ENCODE measurements at regions not wholly inside any gene's neighbourhood (a gene's known extent, or its start where the extent isn't known, plus 50 kb on each side); places are given as distances from the start of the nearest gene placed in this dataset.

DNA sequence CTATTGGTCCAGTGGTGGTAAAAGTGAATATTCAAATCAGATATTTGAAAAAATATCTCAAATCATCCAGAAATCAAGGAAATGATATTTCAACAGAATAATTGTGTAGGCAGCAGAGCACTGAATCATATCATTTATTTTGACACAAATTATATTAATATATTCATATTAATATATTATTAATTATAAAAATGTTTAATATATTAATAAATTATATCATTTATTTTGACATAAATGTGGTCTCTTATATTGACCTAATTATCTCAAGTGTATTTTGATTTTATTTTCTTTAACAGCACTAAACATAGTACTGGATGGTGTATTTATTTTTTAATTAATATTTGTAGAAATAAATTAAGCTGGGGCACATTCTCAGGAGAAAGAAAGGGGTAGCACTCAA is 257.7 kb upstream of the THBS1 start:
- TF ChIP-seq, protein P1, sequence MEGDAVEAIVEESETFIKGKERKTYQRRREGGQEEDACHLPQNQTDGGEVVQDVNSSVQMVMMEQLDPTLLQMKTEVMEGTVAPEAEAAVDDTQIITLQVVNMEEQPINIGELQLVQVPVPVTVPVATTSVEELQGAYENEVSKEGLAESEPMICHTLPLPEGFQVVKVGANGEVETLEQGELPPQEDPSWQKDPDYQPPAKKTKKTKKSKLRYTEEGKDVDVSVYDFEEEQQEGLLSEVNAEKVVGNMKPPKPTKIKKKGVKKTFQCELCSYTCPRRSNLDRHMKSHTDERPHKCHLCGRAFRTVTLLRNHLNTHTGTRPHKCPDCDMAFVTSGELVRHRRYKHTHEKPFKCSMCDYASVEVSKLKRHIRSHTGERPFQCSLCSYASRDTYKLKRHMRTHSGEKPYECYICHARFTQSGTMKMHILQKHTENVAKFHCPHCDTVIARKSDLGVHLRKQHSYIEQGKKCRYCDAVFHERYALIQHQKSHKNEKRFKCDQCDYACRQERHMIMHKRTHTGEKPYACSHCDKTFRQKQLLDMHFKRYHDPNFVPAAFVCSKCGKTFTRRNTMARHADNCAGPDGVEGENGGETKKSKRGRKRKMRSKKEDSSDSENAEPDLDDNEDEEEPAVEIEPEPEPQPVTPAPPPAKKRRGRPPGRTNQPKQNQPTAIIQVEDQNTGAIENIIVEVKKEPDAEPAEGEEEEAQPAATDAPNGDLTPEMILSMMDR (IDR thresholded peaks at IDR 0.05; ENCODE audit: insufficient read depth, low read length, poor library complexity, severe bottlenecking) = no peak
- no peak for TF ChIP-seq EZH2phosphoT487 (conservative IDR thresholded peaks at IDR 0.05; ENCODE audit: low read length)

Data from SU-DHL-6 (cell line).